OCI-LY3 (cell line): ENCODE measurements at regions not wholly inside any gene's neighbourhood (a gene's known extent, or its start where the extent isn't known, plus 50 kb on each side); places are given as distances from the start of the nearest gene placed in this dataset.

Source experiments
- H2AFZ ChIP-seq: fragments of 200-600, 300-600 bp; shearing (Covaris generic); 2 replicates; pipeline ENCODE4 v1.6.0; 2014; ENCODE audit warnings: antibody characterized with exemption, low read depth, low read length
- H3K27ac ChIP-seq: fragments of 200-600, 300-600 bp; sonication (generic); 2 replicates; pipeline ENCODE4 v1.5.1; 2014; ENCODE audit warnings: mild to moderate bottlenecking, low read length, moderate library complexity, mixed read lengths
- H3K27me3 ChIP-seq: fragments of 200-600, 300-600 bp; sonication (generic); 2 replicates; pipeline ENCODE4 v1.6.1; 2014; ENCODE audit warnings: low read depth, low read length, mixed read lengths
- H3K36me3 ChIP-seq: fragments of 200-600, 300-600 bp; sonication (generic); replicated peaks from 2 replicates; pipeline ENCODE3; 2014; ENCODE audit warnings: low read depth, low read length, mixed read lengths
- H3K4me1 ChIP-seq: fragments of 300-600, 200-600 bp; sonication (generic); 2 replicates; pipeline ENCODE4 v1.6.1; 2014; ENCODE audit warnings: low read length, mixed read lengths
- H3K4me2 ChIP-seq: fragments of 200-600, 300-600 bp; sonication (generic); 2 replicates; pipeline ENCODE4 v1.6.1; 2014; ENCODE audit warnings: low read length, mixed read lengths
- H3K4me3 ChIP-seq: fragments of 300-600, 200-600 bp; sonication (generic); 2 replicates; pipeline ENCODE4 v1.5.1; 2014; ENCODE audit warnings: antibody characterized with exemption, mild to moderate bottlenecking, low read length, moderate library complexity
- H3K79me2 ChIP-seq: fragments of 300-600, 200-600 bp; shearing (Covaris generic); 2 replicates; pipeline ENCODE4 v1.6.1; 2014; ENCODE audit warnings: mild to moderate bottlenecking, low read length, mixed read lengths
- H3K9ac ChIP-seq: fragments of 300-600, 200-600 bp; shearing (Covaris generic); 2 replicates; pipeline ENCODE4 v1.6.0; 2014; ENCODE audit warnings: mild to moderate bottlenecking, low read length, moderate library complexity
- H3K9me3 ChIP-seq: fragments of 200-600, 300-600 bp; shearing (Covaris generic); 2 replicates; pipeline ENCODE4 v1.6.1; 2014; ENCODE audit warnings: low read length, mixed read lengths; ENCODE audit not compliant: insufficient read depth
- H4K20me1 ChIP-seq: fragments of 200-600, 300-600 bp; sonication (generic); 2 replicates; pipeline ENCODE4 v1.6.1; 2016; ENCODE audit warnings: low read length, mixed read lengths; ENCODE audit not compliant: insufficient read depth
- EZH2phosphoT487 ChIP-seq: fragments of 200-600 bp; shearing (Covaris generic); IDR thresholded peaks from 2 replicates; pipeline ENCODE4 v1.6.1; 2018; ENCODE audit warnings: antibody characterized with exemption, mixed run types, low read depth
- TF ChIP-seq, protein P1 (sequence below): fragments of 200-600, 300-600 bp; sonication (generic); IDR thresholded peaks from 2 replicates; pipeline ENCODE4 v1.5.1; 2014; ENCODE audit warnings: antibody characterized with exemption, low read length, low read depth

DNA sequence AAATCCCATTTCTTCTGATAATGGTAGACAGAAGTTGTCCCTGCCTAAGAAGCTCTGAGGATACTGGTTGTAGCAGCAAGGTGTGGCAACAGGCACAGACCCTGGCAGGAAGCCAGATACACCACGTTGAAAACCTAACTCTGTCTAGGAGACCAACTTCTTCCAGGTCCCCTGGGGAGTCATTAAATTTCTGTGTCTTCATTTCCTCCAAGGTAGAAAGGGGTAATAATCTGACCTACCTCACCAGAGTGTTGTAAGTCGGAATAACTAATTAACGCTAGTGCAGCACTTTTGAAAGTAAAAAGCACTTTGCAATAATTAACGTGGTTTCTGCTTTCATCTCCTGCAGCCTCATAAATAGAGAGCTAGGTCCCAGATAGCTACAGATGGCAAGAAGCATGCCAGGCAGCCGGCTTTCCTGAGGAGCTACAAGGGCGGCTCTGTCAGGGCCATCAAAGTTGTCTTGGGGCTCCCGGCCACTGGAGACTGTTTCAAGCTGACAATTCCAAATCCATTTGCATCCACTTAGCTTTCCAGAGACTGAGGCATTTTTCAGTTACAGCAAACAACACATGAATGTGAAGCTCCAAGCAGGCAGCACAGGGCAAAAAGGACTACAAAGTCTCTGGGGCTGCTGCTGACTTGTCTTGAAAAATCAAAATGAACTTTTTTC, 176.2 kb downstream of the FOXO1 start:
- Histone ChIP-seq H3K4me2 (peak overlapping the region; percentile 6), H3K27ac (no peak overlapping the region), H3K4me3 (no peak overlapping the region), H3K4me1 (peaks cover 17% of the 10 kb centered on the region), H3K27me3 (peaks cover 35% of the 10 kb centered on the region), H3K9ac (no peak overlapping the region), H3K9me3 (no peaks in the 10 kb centered on the region), H4K20me1 (no peaks in the 10 kb centered on the region), H2AFZ (no peak overlapping the region), H3K79me2 (no peaks in the 10 kb centered on the region), H3K36me3 (no peaks in the 10 kb centered on the region)
- 0 out of 2 replicates have a peak, but pooled peaks have one; percentile 39 for TF ChIP-seq EZH2phosphoT487
- TF ChIP-seq, protein P1, sequence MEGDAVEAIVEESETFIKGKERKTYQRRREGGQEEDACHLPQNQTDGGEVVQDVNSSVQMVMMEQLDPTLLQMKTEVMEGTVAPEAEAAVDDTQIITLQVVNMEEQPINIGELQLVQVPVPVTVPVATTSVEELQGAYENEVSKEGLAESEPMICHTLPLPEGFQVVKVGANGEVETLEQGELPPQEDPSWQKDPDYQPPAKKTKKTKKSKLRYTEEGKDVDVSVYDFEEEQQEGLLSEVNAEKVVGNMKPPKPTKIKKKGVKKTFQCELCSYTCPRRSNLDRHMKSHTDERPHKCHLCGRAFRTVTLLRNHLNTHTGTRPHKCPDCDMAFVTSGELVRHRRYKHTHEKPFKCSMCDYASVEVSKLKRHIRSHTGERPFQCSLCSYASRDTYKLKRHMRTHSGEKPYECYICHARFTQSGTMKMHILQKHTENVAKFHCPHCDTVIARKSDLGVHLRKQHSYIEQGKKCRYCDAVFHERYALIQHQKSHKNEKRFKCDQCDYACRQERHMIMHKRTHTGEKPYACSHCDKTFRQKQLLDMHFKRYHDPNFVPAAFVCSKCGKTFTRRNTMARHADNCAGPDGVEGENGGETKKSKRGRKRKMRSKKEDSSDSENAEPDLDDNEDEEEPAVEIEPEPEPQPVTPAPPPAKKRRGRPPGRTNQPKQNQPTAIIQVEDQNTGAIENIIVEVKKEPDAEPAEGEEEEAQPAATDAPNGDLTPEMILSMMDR, result no peak

DNA sequence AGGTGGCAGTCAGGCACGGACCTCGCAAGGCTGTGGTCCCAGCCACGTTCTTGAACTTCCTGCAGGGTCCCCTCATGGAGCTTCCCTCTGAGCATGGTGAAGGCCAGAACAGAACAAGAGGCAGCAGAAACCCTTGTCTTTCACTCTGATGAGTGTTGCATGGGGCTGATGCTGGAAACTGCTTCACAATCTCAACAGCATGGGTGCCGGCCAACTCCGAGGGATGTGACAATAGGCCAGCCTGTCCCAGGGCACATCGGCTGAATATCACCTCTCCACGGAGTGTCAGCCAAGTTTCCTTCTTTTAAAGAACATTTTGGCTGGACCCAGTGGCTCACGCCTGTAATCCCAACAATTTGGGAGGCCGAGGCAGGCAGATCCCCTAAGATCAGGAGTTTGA, 173.9 kb downstream of the FOXO1 start:
- no peaks in the 10 kb centered on the region for H4K20me1 ChIP-seq
- H3K27me3 ChIP-seq, result peaks cover 45% of the 10 kb centered on the region
- no peaks in the 10 kb centered on the region for H3K36me3 ChIP-seq
- no peak overlapping the region for H3K4me3 ChIP-seq
- H3K27ac ChIP-seq, result no peak overlapping the region
- no peak overlapping the region for H2AFZ ChIP-seq
- TF ChIP-seq, protein P1, result no peak
- TF ChIP-seq EZH2phosphoT487, result no peak
- no peaks in the 10 kb centered on the region for H3K79me2 ChIP-seq
- H3K9ac ChIP-seq, result no peak overlapping the region
- H3K9me3 ChIP-seq, result no peaks in the 10 kb centered on the region
- H3K4me2 ChIP-seq, result no peak overlapping the region
- peaks cover 9% of the 10 kb centered on the region for H3K4me1 ChIP-seq

DNA sequence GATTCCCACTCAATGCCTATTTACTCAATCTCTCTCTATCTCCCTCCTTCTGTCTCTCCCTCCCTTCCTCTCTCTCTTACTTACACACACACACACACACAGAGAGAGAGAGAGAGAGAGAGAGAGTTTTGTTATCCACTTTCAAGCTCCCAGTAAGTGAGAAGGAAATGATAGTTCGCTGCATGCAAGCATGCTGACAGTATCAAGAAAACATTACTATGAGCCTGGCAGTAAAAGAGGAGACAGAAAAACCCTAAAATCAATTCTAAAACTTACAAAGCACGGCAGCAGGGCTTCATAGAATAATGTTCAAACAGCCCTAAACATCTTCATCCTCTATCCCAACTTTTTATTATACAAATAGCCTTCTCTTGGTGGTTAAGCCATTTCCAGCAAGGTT, 171.9 kb downstream of the FOXO1 start:
- Histone ChIP-seq H3K36me3 (no peaks in the 10 kb centered on the region), H3K9me3 (no peaks in the 10 kb centered on the region), H4K20me1 (no peaks in the 10 kb centered on the region), H3K4me1 (peaks cover 9% of the 10 kb centered on the region), H3K9ac (no peak overlapping the region), H2AFZ (no peak overlapping the region), H3K27ac (no peak overlapping the region), H3K4me2 (no peak overlapping the region), H3K79me2 (no peaks in the 10 kb centered on the region), H3K4me3 (no peak overlapping the region), H3K27me3 (peaks cover 41% of the 10 kb centered on the region)
- TF ChIP-seq EZH2phosphoT487, result no peak
- TF ChIP-seq, protein P1, result no peak

DNA sequence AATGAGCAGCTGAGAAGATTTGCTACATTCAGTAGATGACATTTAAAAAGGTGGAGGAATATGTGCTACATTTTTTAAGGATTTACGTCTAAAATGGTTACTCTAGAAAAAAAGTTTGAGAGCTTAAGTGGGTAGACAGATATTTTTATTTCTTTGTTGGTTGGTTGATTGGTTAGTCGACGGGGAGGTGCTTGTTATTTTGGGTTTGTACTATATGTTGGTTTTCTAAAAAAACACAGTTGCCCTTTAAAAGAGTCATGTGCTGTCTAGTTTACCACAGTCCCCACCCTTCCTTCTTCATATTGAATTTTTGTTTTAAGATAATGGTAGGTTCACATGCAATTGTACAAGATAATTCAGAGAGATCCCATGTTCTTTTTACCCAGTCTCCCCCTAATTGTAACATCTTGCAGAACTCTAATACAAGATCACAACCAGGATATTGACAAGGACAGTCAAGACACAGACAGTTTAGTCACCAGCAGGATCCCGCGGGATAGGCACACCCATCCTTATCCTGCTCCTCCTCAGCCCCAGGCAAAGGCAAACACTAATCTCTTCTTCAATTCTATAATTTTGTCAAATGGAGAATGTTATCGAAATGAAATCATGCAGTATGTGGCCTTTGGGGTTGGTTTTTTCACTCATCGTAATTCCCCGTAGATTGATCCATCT, 171.4 kb downstream of the FOXO1 start:
- Histone ChIP-seq H3K27me3 (peaks cover 35% of the 10 kb centered on the region), H3K79me2 (no peaks in the 10 kb centered on the region), H3K9me3 (no peaks in the 10 kb centered on the region), H3K9ac (no peak overlapping the region), H3K4me2 (no peak overlapping the region), H3K27ac (no peak overlapping the region), H3K4me3 (no peak overlapping the region), H3K4me1 (peaks cover 5% of the 10 kb centered on the region), H2AFZ (no peak overlapping the region), H3K36me3 (no peaks in the 10 kb centered on the region), H4K20me1 (no peaks in the 10 kb centered on the region)
- TF ChIP-seq EZH2phosphoT487, result no peak
- TF ChIP-seq, protein P1, result no peak
